ENCODE measurements at regions not wholly inside any gene's neighbourhood (a gene's known extent, or its start where the extent isn't known, plus 50 kb on each side); places are given as distances from the start of the nearest gene placed in this dataset.

DNA sequence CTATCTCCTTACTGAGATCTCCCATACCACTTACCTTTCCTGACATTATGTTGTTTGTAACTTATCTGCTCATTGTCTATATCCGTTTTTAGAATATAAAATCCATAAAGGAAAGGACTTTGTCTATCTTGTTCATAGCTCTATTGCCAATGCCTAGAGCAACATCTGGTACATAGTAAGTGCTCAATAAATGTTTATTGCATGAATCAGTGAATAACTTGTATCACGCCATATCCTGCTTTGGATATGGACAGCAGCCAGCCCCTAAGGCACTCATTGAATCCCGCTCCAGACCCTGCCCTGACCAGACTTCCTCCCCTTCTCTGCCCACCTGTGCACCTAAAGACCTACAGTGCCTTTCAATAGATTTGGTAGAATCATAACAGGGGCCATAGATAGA is 298.1 kb upstream of the PLXNA2 start:
- intact Hi-C loops (cut with DNase I) = no loop called here
- H3K36me3 ChIP-seq = no peaks in the 10 kb centered on the region
- H3K4me1 ChIP-seq = no peaks in the 10 kb centered on the region
- H3K27me3 ChIP-seq (ENCODE audit: low read depth) = no peaks in the 10 kb centered on the region
- TF ChIP-seq, protein P1, sequence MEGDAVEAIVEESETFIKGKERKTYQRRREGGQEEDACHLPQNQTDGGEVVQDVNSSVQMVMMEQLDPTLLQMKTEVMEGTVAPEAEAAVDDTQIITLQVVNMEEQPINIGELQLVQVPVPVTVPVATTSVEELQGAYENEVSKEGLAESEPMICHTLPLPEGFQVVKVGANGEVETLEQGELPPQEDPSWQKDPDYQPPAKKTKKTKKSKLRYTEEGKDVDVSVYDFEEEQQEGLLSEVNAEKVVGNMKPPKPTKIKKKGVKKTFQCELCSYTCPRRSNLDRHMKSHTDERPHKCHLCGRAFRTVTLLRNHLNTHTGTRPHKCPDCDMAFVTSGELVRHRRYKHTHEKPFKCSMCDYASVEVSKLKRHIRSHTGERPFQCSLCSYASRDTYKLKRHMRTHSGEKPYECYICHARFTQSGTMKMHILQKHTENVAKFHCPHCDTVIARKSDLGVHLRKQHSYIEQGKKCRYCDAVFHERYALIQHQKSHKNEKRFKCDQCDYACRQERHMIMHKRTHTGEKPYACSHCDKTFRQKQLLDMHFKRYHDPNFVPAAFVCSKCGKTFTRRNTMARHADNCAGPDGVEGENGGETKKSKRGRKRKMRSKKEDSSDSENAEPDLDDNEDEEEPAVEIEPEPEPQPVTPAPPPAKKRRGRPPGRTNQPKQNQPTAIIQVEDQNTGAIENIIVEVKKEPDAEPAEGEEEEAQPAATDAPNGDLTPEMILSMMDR (IDR thresholded peaks at IDR 0.05) = no peak
- no peaks in the 10 kb centered on the region for H3K9me3 ChIP-seq
- ATAC-seq (no peak), DNase-seq (no peak)
- no peak overlapping the region for H3K4me3 ChIP-seq
- no peak overlapping the region for H3K27ac ChIP-seq

DNA sequence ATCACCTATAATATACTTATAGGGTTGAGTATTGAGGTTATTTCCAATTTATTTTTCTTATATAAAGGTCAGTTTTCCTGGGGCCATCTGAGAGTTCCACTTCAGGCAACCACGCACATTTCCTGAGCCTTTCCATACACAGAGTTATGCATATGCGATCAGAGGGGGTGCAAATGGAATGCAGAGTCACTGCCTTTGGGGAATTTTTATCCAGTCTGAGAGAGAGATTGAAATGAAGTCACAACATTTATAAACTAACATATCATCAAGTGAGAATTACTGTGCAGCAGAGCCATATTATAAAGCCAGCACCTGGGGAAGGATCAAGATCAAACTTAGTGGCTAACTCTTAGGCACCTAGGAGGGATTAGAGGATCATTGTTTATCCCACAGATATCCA is 299.9 kb upstream of the PLXNA2 start:
- TF ChIP-seq, protein P1 (IDR thresholded peaks at IDR 0.05) = no peak
- H3K9me3 ChIP-seq = no peaks in the 10 kb centered on the region
- no peaks in the 10 kb centered on the region for H3K27me3 ChIP-seq (ENCODE audit: low read depth)
- H3K27ac ChIP-seq = no peak overlapping the region
- no peaks in the 10 kb centered on the region for H3K4me1 ChIP-seq
- no peak for DNase-seq
- ATAC-seq = no peak
- H3K36me3 ChIP-seq = no peaks in the 10 kb centered on the region
- intact Hi-C loops (cut with DNase I) = no loop called here
- H3K4me3 ChIP-seq = no peak overlapping the region

DNA sequence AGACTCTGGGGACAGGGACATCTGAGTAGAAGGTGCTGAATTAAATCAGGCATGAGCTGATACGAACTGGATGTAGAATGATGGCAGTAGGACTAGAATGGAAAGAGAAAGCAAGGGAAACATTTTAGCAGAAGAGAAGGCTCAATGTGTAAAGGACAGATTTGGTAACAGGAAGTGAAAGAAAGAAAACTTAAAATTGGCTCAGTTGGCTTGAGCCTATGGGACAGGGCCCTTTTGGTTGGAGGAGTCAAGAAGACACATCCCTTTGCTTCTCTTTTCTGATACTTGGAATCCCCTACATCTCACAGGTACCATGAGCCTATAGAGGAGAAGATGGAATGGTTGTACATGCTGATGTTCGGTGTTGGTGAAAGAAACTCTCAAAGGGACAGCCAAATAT is 300.6 kb upstream of the PLXNA2 start:
- H3K4me3 ChIP-seq = no peak overlapping the region
- H3K27me3 ChIP-seq (ENCODE audit: low read depth) = no peaks in the 10 kb centered on the region
- no peaks in the 10 kb centered on the region for H3K4me1 ChIP-seq
- DNase-seq (no peak), ATAC-seq (no peak)
- no peaks in the 10 kb centered on the region for H3K36me3 ChIP-seq
- H3K9me3 ChIP-seq = no peaks in the 10 kb centered on the region
- H3K27ac ChIP-seq = no peak overlapping the region
- intact Hi-C loops (cut with DNase I) = no loop called here
- TF ChIP-seq, protein P1 (IDR thresholded peaks at IDR 0.05) = no peak

DNA sequence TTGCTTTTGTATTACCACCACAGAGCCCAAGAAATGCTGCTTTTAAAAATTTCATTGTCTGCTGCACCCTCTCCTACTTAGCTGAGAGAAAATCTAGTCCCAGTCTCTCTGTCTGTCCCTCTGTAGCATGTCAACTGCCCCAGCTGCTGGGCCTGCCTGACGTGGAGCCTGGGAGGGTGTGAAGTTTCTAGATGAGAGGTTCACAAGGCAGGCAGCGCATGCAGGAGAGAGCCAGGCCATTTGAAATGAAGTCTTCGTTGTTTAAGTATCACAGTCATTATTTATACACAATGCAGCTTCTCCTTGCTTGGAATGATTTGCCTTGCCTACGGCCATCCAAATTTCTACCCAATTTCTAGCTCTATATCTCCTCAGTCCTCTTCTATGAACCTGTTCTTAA is 306.8 kb upstream of the PLXNA2 start:
- no peak for ATAC-seq

DNA sequence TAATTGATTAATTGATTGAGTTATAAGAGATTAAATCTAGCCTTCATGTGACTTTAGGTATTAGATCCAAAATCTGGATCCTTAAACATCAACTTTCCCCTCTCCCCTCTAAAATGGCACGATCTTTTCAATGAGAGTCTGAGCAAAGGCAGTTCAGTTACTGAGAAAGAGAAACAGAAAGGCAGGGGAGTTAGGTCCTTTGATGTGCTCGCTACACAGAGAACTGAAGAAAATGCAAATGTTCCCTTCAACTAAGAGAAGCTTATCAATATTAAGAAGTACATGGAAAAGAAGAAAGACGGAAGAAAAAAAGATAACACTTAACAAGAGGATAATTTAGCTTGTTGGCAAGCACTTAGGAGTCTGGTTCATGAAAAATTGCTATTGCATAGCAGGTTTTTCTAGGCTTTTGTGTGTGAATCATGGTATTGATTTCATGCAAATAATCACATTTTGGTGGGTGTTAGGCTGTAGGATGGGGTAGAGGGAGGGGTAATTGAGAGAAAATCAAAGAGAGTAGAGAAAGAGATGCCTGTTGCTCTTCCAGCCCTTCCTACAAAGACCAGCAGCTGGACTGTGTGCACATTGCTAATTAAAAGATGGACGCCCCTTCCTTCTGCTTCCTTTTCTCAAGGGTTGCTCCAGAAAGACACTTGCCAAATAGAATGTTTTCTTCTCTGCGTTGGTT is 307.6 kb upstream of the PLXNA2 start:
- no peaks in the 10 kb centered on the region for H3K9me3 ChIP-seq
- ATAC-seq = no peak
- intact Hi-C loops (cut with DNase I) = no loop called here
- H3K36me3 ChIP-seq = no peaks in the 10 kb centered on the region
- TF ChIP-seq, protein P1 (IDR thresholded peaks at IDR 0.05) = no peak
- no peaks in the 10 kb centered on the region for H3K4me1 ChIP-seq
- no peak overlapping the region for H3K4me3 ChIP-seq
- no peak for DNase-seq
- H3K27ac ChIP-seq = no peak overlapping the region
- no peaks in the 10 kb centered on the region for H3K27me3 ChIP-seq (ENCODE audit: low read depth)

More for the DNA sequence above, 306.8 kb upstream of the PLXNA2 start:
- Histone ChIP-seq H3K9me3 (no peaks in the 10 kb centered on the region), H3K27ac (no peak overlapping the region), H3K36me3 (no peaks in the 10 kb centered on the region), H3K27me3 (ENCODE audit: low read depth) (no peaks in the 10 kb centered on the region), H3K4me1 (no peaks in the 10 kb centered on the region), H3K4me3 (no peak overlapping the region)
- TF ChIP-seq, protein P1 (IDR thresholded peaks at IDR 0.05) = no peak
- intact Hi-C loops (cut with DNase I) = no loop called here
- no peak for DNase-seq

All from lower lobe of right lung (tissue), 2 donors.